Loucy (cell line): ENCODE measurements at regions not wholly inside any gene's neighbourhood (a gene's known extent, or its start where the extent isn't known, plus 50 kb on each side); places are given as distances from the start of the nearest gene placed in this dataset.

ENCODE experiments used
- CTCF ChIP-seq: fragments of 200-600 bp; sonication (generic); conservative IDR thresholded peaks from 2 replicates; pipeline ENCODE4 v1.5.1; 2014; ENCODE audit warnings: mild to moderate bottlenecking, antibody characterized with exemption, low read length
- EZH2phosphoT487 ChIP-seq: fragments of 200-600 bp; IDR thresholded peaks from 2 replicates; pipeline ENCODE4 v1.6.1; 2018; ENCODE audit warnings: antibody characterized with exemption, mild to moderate bottlenecking, moderate library complexity, borderline replicate concordance

GRCh38 chr5:128667751-128668150 lies 129.7 kb upstream of the FBN2 start:
- TF ChIP-seq CTCF = no peak
- no peak for TF ChIP-seq EZH2phosphoT487
